H1 (cell line): ENCODE measurements at regions not wholly inside any gene's neighbourhood (a gene's known extent, or its start where the extent isn't known, plus 50 kb on each side); places are given as distances from the start of the nearest gene placed in this dataset.

Experiments
- CTCF ChIA-PET: fragments of 300-600 bp; sonication (Branson Sonifier 250); formaldehyde crosslinking; loops from one replicate; lab custom pipeline; 2021; ENCODE audit not compliant: partially characterized antibody; lab: Charles Lee
- POLR2A ChIA-PET: fragments of 300-600 bp; sonication (Branson Sonifier 250); formaldehyde crosslinking; loops from one replicate; lab custom pipeline; 2021; ENCODE audit warnings: inconsistent platforms; ENCODE audit not compliant: partially characterized antibody; lab: Charles Lee
- DNase-seq, 2 experiments: peaks; one replicate each; pipeline versions ENCODE4 v3.0.0 to v3.0.0-alpha.2; 2010 to 2022; ENCODE audit warnings: low spot score in 2 of 2, low read depth in 1 of 2, mixed read lengths in 1 of 2
- FAIRE-seq: peaks from 2 replicates; lab custom pipeline; 2011; peaks lifted over from hg19 to GRCh38; lab: Jason Lieb, UNC
- H2AFZ ChIP-seq: 2 replicates; pipeline ENCODE4 v1.8.1; 2012; ENCODE audit warnings: low read length, inconsistent platforms
- H2AK5ac ChIP-seq: 2 replicates; pipeline ENCODE4 v1.6.1; 2013; ENCODE audit warnings: low read depth, low read length
- H2BK120ac ChIP-seq: replicated peaks from 2 replicates; pipeline ENCODE3; 2013; ENCODE audit warnings: low read depth, low read length, inconsistent platforms
- H2BK12ac ChIP-seq: 2 replicates; pipeline ENCODE4 v1.6.1; 2013; ENCODE audit warnings: low read depth, low read length
- H2BK15ac ChIP-seq: 2 replicates; pipeline ENCODE4 v1.6.1; 2013; ENCODE audit warnings: low read length
- H2BK20ac ChIP-seq: 2 replicates; pipeline ENCODE4 v1.6.1; 2013; ENCODE audit warnings: low read length
- H2BK5ac ChIP-seq: 2 replicates; pipeline ENCODE4 v1.6.1; 2013; ENCODE audit warnings: low read depth, low read length
- H3K14ac ChIP-seq: 2 replicates; pipeline ENCODE4 v1.6.1; 2013; ENCODE audit warnings: inconsistent platforms; ENCODE audit not compliant: insufficient read length
- H3K18ac ChIP-seq: 2 replicates; pipeline ENCODE4 v1.6.1; 2013; ENCODE audit warnings: low read length; ENCODE audit errors: extremely low read depth
- H3K23ac ChIP-seq: 2 replicates; pipeline ENCODE4 v1.6.1; 2013; ENCODE audit warnings: inconsistent platforms; ENCODE audit not compliant: insufficient read length
- H3K23me2 ChIP-seq: 2 replicates; pipeline ENCODE4 v1.6.1; 2013; ENCODE audit warnings: low read depth, low read length
- H3K27ac ChIP-seq: 2 replicates; pipeline ENCODE4 v1.6.1; 2011; ENCODE audit warnings: low read depth, low read length, inconsistent platforms
- H3K27me3 ChIP-seq, 4 experiments: replicated peaks in 1 of 4; 1 replicate in 1 of 4; 2 replicates in 3 of 4; pipeline versions ENCODE4 v1.6.1 to v1.8.1; 2011 to 2013; ENCODE audit warnings: low read length in 3 of 4, mild to moderate bottlenecking in 3 of 4, inconsistent platforms in 2 of 4, mixed read lengths in 2 of 4, moderate library complexity in 1 of 4; ENCODE audit not compliant: control insufficient read depth in 3 of 4, insufficient read depth in 3 of 4; ENCODE audit errors: extremely low read depth in 1 of 4
- H3K36me3 ChIP-seq, 4 experiments: 2 replicates each; pipeline versions ENCODE4 v1.6.1 to v1.8.1; 2011 to 2013; ENCODE audit warnings: mild to moderate bottlenecking in 4 of 4, low read length in 3 of 4, moderate library complexity in 2 of 4, control low read depth in 1 of 4, inconsistent platforms in 1 of 4; ENCODE audit not compliant: insufficient read depth in 4 of 4, control insufficient read depth in 2 of 4
- H3K4ac ChIP-seq: replicated peaks from 2 replicates; pipeline ENCODE3; 2013; ENCODE audit warnings: low read length, low read depth, mixed read lengths, inconsistent platforms; ENCODE audit not compliant: insufficient read length
- H3K4me1 ChIP-seq, 4 experiments: replicated peaks in 1 of 4; 1 replicate in 1 of 4; 2 replicates in 3 of 4; pipeline versions ENCODE4 v1.6.1 to v1.8.1; 2011 to 2013; ENCODE audit warnings: low read length in 3 of 4, inconsistent platforms in 2 of 4, mixed read lengths in 1 of 4; ENCODE audit not compliant: insufficient read depth in 4 of 4, control insufficient read depth in 3 of 4
- H3K4me2 ChIP-seq, 2 experiments: 2 replicates each; pipeline versions ENCODE4 v1.6.1 to v1.8.1; 2011 to 2013; ENCODE audit warnings: low read depth in 2 of 2, low read length in 2 of 2, control low read depth in 1 of 2, inconsistent platforms in 1 of 2, mild to moderate bottlenecking in 1 of 2; ENCODE audit not compliant: insufficient read depth in 1 of 2
- H3K4me3 ChIP-seq, 4 experiments: fragments of 200-600, 300-600 bp in 1 of 4; sonication (generic), shearing (Covaris generic), sonication (Bioruptor Twin) in 1 of 4; 2 replicates each; pipeline versions ENCODE4 v1.5.1 to v1.8.1; 2011 to 2016; ENCODE audit warnings: low read length in 4 of 4, low read depth in 3 of 4, control low read depth in 2 of 4, inconsistent platforms in 2 of 4, mild to moderate bottlenecking in 2 of 4, mixed read lengths in 1 of 4, moderate library complexity in 1 of 4; ENCODE audit not compliant: insufficient read depth in 2 of 4; ENCODE audit errors: extremely low read depth in 1 of 4
- H3K56ac ChIP-seq: replicated peaks from 2 replicates; pipeline ENCODE3; 2013; ENCODE audit warnings: low read depth, mild to moderate bottlenecking, mixed read lengths, low read length, inconsistent platforms; ENCODE audit not compliant: insufficient read length
- H3K79me1 ChIP-seq: 2 replicates; pipeline ENCODE4 v1.6.1; 2013; ENCODE audit warnings: low read depth, low read length, control low read depth
- H3K79me2 ChIP-seq, 2 experiments: 2 replicates each; pipeline versions ENCODE4 v1.6.1 to v1.8.1; 2012 to 2013; ENCODE audit warnings: low read length in 2 of 2, mild to moderate bottlenecking in 2 of 2, inconsistent platforms in 1 of 2; ENCODE audit not compliant: insufficient read depth in 2 of 2, control insufficient read depth in 1 of 2
- H3K9ac ChIP-seq, 4 experiments: replicated peaks in 1 of 4; 1 replicate in 1 of 4; 2 replicates in 3 of 4; pipeline versions ENCODE4 v1.6.1 to v1.8.1; 2011 to 2013; ENCODE audit warnings: low read depth in 3 of 4, low read length in 3 of 4, control low read depth in 2 of 4, mild to moderate bottlenecking in 2 of 4, moderate library complexity in 2 of 4, inconsistent platforms in 1 of 4; ENCODE audit errors: extremely low read depth in 1 of 4
- H3K9me3 ChIP-seq, 2 experiments: 2 replicates each; pipeline versions ENCODE4 v1.6.1 to v1.8.1; 2012 to 2013; ENCODE audit warnings: mild to moderate bottlenecking in 2 of 2, moderate library complexity in 2 of 2, control low read depth in 1 of 2, inconsistent platforms in 1 of 2, low read depth in 1 of 2, low read length in 1 of 2, mixed read lengths in 1 of 2; ENCODE audit not compliant: insufficient read depth in 2 of 2
- H4K20me1 ChIP-seq, 2 experiments: replicated peaks in 1 of 2; 2 replicates each; pipeline versions ENCODE3 to v1.8.1; 2011 to 2013; ENCODE audit warnings: inconsistent platforms in 2 of 2, low read length in 2 of 2, mild to moderate bottlenecking in 1 of 2; ENCODE audit not compliant: insufficient read depth in 2 of 2, control insufficient read depth in 1 of 2
- H4K5ac ChIP-seq: 2 replicates; pipeline ENCODE4 v1.6.1; 2013; ENCODE audit warnings: low read length, low read depth, mixed read lengths, inconsistent platforms; ENCODE audit not compliant: insufficient read length
- H4K8ac ChIP-seq: 2 replicates; pipeline ENCODE4 v1.8.0; 2013; ENCODE audit warnings: mild to moderate bottlenecking, moderate library complexity, low read length, inconsistent platforms; ENCODE audit not compliant: insufficient read depth; ENCODE audit errors: extremely low read depth
- H4K91ac ChIP-seq: replicated peaks from 2 replicates; pipeline ENCODE3; 2013; ENCODE audit warnings: low read length, mixed read lengths, inconsistent platforms; ENCODE audit not compliant: insufficient read length
- FOSL1 ChIP-seq: IDR thresholded peaks from 2 replicates; pipeline ENCODE4 v1.6.1; 2011; ENCODE audit warnings: mild to moderate bottlenecking, low read depth, low read length, moderate library complexity; ENCODE audit not compliant: insufficient read depth
- JUN ChIP-seq: IDR thresholded peaks from 2 replicates; pipeline ENCODE4 v1.6.1; 2011; ENCODE audit warnings: low read depth, mild to moderate bottlenecking, improper control_type of control experiment, low read length
- MAFK ChIP-seq: IDR thresholded peaks from 2 replicates; pipeline ENCODE4 v1.6.1; 2012; ENCODE audit warnings: low read depth, mild to moderate bottlenecking, improper control_type of control experiment, low read length
- NANOG ChIP-seq: IDR thresholded peaks from 2 replicates; pipeline ENCODE4 v1.6.1; 2011; ENCODE audit warnings: low read length, low read depth, mild to moderate bottlenecking, inconsistent platforms; ENCODE audit not compliant: insufficient read depth, poor library complexity, severe bottlenecking
- RBBP5 ChIP-seq: IDR thresholded peaks from 2 replicates; pipeline ENCODE4 v1.7.1; 2012; ENCODE audit warnings: low read depth, mild to moderate bottlenecking, inconsistent platforms, low read length, moderate library complexity, borderline replicate concordance
- RNF2 ChIP-seq: fragments of 200-900, 300-1000 bp; sonication (generic); IDR thresholded peaks from 2 replicates; pipeline ENCODE4 v1.7.1; 2016; ENCODE audit warnings: borderline replicate concordance, low read depth, mild to moderate bottlenecking, antibody characterized with exemption, low read length; ENCODE audit not compliant: poor library complexity, severe bottlenecking; ENCODE audit errors: missing control alignments
- SAP30 ChIP-seq: fragments of 300-600 bp; sonication (generic); IDR thresholded peaks from 2 replicates; pipeline ENCODE4 v1.7.1; 2012; ENCODE audit warnings: low read length, moderate library complexity, mild to moderate bottlenecking, inconsistent platforms; ENCODE audit not compliant: insufficient read depth, insufficient replicate concordance
- SIN3A ChIP-seq, 2 experiments: IDR thresholded peaks in 1 of 2; conservative IDR thresholded peaks in 1 of 2; 2 replicates each; pipeline ENCODE4 v1.6.1; 2011 to 2012; ENCODE audit warnings: low read length in 2 of 2, improper control_type of control experiment in 1 of 2, low read depth in 1 of 2, mild to moderate bottlenecking in 1 of 2
- TAF1 ChIP-seq: IDR thresholded peaks from 2 replicates; pipeline ENCODE4 v1.6.1; 2011; ENCODE audit warnings: mild to moderate bottlenecking, low read depth, low read length
- TBP ChIP-seq: IDR thresholded peaks from 2 replicates; pipeline ENCODE4 v1.6.1; 2011; ENCODE audit warnings: low read depth, low read length, improper control_type of control experiment
- ZNF274 ChIP-seq: IDR thresholded peaks from 2 replicates; pipeline ENCODE4 v1.7.0; 2012; ENCODE audit warnings: low read length, borderline replicate concordance; ENCODE audit errors: extremely low read depth
- WGBS, 2 experiments: shearing (Covaris generic) in 1 of 2; methylation state at CpG; one replicate each; pipeline versions ENCODE4 v1.1.6 to v1.1.7; 2013 to 2015; ENCODE audit warnings: low lambda C conversion rate in 2 of 2, mixed read lengths in 2 of 2, inconsistent platforms in 1 of 2, low coverage in 1 of 2, missing lambda C conversion rate in 1 of 2; ENCODE audit not compliant: insufficient replicate concordance in 2 of 2, insufficient coverage in 1 of 2, insufficient read length in 1 of 2; ENCODE audit errors: extremely low coverage in 1 of 2, missing lambda C conversion rate in 1 of 2; 5-methylcytosine and 5-hydroxymethylcytosine counted together

GRCh38 chr1:182185842-182186756, 124.6 kb upstream of the ZNF648 start:
- Histone ChIP-seq H3K4me1 (no peaks in the 10 kb centered on the region), H3K9me3 (no peaks in the 10 kb centered on the region), H3K23me2 (no peaks in the 10 kb centered on the region), H4K20me1 (no peaks in the 10 kb centered on the region), H4K8ac (no peak overlapping the region), H2BK12ac (no peak overlapping the region), H2BK20ac (no peak overlapping the region), H2BK5ac (no peak overlapping the region), H3K56ac (no peak overlapping the region), H2BK15ac (no peak overlapping the region), H3K36me3 (no peaks in the 10 kb centered on the region), H3K79me2 (no peaks in the 10 kb centered on the region), H3K4ac (no peak overlapping the region), H3K27ac (no peak overlapping the region), H3K23ac (no peak overlapping the region), H4K91ac (no peak overlapping the region), H2AK5ac (no peak overlapping the region), H4K5ac (no peak overlapping the region), H3K4me2 (no peak overlapping the region), H3K18ac (no peak overlapping the region), H3K79me1 (no peaks in the 10 kb centered on the region), H2AFZ (no peak overlapping the region), H3K14ac (no peak overlapping the region), H3K9ac (no peak overlapping the region), H3K4me3 (no peak overlapping the region), H3K27me3 (no peaks in the 10 kb centered on the region), H2BK120ac (no peak overlapping the region)
- 87% methylated on average over 2 of the region's 2 CpGs; no CpG with 5 or more reads in 1 of the 2 experiments for WGBS, 2 experiments
- ChIA-PET POLR2A (no interaction called here), CTCF (no interaction called here)
- DNase-seq (no peak), FAIRE-seq (no peak)
- TF ChIP-seq SIN3A (conservative IDR thresholded peaks at IDR 0.05 in 1 of 2, IDR thresholded peaks at IDR 0.05 in 1 of 2; ENCODE audit: low read depth in 1 of 2, low read length in 2 of 2) (no peak), RBBP5 (no peak), FOSL1 (no peak), SAP30 (no peak), TBP (no peak), MAFK (no peak), JUN (no peak), ZNF274 (no peak), TAF1 (no peak), RNF2 (no peak), NANOG (no peak)
